ENCODE measurements at regions not wholly inside any gene's neighbourhood (a gene's known extent, or its start where the extent isn't known, plus 50 kb on each side); places are given as distances from the start of the nearest gene placed in this dataset.

DNA sequence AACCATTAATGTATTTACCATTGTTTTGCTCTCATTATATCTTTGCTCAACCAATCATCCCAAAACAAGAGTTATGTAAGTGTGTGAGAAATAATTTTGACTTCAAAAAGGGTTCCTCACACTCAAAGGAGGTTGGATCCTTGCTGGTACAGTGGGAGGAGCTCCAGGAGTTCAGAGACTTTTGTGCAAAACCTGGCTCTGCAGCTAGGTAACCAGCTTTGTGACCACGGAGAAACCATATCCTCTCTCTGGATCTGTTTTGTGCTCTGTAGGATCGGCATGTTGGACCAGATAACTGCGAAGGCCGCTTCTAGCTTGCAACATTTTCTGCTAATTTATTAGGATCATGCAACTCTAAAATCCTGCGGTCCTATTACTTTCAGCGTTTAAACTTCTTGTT lies 128.6 kb upstream of the LIPC start (continued):
- no peak for TF ChIP-seq ESRRA (IDR thresholded peaks at IDR 0.05; ENCODE audit: borderline replicate concordance, low read length)
- no peak for TF ChIP-seq BHLHE40 (IDR thresholded peaks at IDR 0.05; ENCODE audit: low read depth, low read length)
- no peak for TF ChIP-seq NR3C1 (IDR thresholded peaks at IDR 0.05)
- TF ChIP-seq, protein P1, sequence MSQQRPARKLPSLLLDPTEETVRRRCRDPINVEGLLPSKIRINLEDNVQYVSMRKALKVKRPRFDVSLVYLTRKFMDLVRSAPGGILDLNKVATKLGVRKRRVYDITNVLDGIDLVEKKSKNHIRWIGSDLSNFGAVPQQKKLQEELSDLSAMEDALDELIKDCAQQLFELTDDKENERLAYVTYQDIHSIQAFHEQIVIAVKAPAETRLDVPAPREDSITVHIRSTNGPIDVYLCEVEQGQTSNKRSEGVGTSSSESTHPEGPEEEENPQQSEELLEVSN (IDR thresholded peaks at IDR 0.05; ENCODE audit: borderline replicate concordance, low read depth) = no peak
- TF ChIP-seq EHF (CRISPR knock-in tag; IDR thresholded peaks at IDR 0.05) = no peak
- TF ChIP-seq, protein P2, sequence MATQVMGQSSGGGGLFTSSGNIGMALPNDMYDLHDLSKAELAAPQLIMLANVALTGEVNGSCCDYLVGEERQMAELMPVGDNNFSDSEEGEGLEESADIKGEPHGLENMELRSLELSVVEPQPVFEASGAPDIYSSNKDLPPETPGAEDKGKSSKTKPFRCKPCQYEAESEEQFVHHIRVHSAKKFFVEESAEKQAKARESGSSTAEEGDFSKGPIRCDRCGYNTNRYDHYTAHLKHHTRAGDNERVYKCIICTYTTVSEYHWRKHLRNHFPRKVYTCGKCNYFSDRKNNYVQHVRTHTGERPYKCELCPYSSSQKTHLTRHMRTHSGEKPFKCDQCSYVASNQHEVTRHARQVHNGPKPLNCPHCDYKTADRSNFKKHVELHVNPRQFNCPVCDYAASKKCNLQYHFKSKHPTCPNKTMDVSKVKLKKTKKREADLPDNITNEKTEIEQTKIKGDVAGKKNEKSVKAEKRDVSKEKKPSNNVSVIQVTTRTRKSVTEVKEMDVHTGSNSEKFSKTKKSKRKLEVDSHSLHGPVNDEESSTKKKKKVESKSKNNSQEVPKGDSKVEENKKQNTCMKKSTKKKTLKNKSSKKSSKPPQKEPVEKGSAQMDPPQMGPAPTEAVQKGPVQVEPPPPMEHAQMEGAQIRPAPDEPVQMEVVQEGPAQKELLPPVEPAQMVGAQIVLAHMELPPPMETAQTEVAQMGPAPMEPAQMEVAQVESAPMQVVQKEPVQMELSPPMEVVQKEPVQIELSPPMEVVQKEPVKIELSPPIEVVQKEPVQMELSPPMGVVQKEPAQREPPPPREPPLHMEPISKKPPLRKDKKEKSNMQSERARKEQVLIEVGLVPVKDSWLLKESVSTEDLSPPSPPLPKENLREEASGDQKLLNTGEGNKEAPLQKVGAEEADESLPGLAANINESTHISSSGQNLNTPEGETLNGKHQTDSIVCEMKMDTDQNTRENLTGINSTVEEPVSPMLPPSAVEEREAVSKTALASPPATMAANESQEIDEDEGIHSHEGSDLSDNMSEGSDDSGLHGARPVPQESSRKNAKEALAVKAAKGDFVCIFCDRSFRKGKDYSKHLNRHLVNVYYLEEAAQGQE (IDR thresholded peaks at IDR 0.05) = no peak

DNA sequence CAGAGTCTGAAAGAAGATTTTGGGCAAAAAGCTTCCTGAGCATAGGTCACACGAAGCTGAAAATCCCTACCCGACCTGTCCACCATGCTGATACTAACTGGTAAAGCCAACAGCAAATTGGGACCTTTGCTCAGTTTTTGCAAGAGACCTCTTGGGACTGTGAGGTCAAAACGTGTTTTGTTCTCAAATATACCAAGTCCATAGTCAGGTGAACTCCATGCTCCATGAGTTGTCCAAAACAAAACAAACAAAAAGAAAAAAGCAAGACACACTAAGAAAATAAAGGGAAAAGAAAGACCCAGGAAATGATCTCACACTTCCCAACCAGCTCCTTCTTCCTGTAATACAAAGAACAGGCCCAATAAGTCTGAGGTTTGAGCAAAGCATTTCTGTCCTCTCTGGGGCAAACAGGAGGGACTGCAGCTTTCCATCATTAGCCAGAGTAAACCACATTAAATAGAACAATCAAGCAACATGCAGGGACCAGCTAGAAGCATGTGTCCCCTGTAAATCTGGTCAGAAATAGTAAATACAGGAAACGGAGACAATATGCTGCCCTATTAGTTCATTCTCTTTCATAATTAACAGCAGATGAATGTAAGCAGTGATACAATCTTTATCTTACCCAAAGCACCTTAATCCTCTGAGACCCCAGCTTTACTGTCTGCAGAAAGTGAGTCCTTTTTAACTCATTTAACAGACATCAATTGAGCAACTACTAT lies 125.0 kb upstream of the LIPC start:
- Histone ChIP-seq H3K9me3 (no peaks in the 10 kb centered on the region), H3K4me1 (peaks cover 14% of the 10 kb centered on the region; the same call in 1 of the 3 replicates), H3K27ac (0 out of 6 replicates have a peak overlapping the region, but pooled peaks of 1 of the 2 experiments have one; percentile 5), H3K4me2 (no peak overlapping the region; the same call in 2 of the 3 replicates), H3K4me3 (no peak overlapping the region)
- no peak for FAIRE-seq
- ChIA-PET POLR2A (no interaction called here), CTCF (interaction anchor here (0.6 to 1.5 kb wide), 3 partner anchors 37 to 280 kb away, joined by 3 to 4 read pairs (median 4); no protein-coding TSS in a partner anchor)
- DNase-seq (ENCODE audit: low read depth in 1 of 2, low spot score in 1 of 2) = no peak
- no peak for TF ChIP-seq GATA3 (IDR thresholded peaks at IDR 0.05; ENCODE audit: borderline replicate concordance)
- no peak for TF ChIP-seq HDAC2 (IDR thresholded peaks at IDR 0.05)
- no peak for TF ChIP-seq POLR2AphosphoS2 (conservative IDR thresholded peaks at IDR 0.05; ENCODE audit: low read length)
- no peak for TF ChIP-seq ZFP36 (IDR thresholded peaks at IDR 0.05; ENCODE audit: borderline replicate concordance, partially characterized antibody)
- TF ChIP-seq, protein P3, sequence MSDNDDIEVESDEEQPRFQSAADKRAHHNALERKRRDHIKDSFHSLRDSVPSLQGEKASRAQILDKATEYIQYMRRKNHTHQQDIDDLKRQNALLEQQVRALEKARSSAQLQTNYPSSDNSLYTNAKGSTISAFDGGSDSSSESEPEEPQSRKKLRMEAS (IDR thresholded peaks at IDR 0.05) = no peak
- TF ChIP-seq RNF2 (IDR thresholded peaks at IDR 0.05; ENCODE audit: borderline replicate concordance, low read depth) = no peak
- TF ChIP-seq POLR2A (IDR thresholded peaks at IDR 0.05; ENCODE audit: low read length) = no peak
- 57% methylated on average over 4 of the region's 4 CpGs for WGBS (ENCODE audit: missing lambda C conversion rate)
- no peak for ATAC-seq

DNA sequence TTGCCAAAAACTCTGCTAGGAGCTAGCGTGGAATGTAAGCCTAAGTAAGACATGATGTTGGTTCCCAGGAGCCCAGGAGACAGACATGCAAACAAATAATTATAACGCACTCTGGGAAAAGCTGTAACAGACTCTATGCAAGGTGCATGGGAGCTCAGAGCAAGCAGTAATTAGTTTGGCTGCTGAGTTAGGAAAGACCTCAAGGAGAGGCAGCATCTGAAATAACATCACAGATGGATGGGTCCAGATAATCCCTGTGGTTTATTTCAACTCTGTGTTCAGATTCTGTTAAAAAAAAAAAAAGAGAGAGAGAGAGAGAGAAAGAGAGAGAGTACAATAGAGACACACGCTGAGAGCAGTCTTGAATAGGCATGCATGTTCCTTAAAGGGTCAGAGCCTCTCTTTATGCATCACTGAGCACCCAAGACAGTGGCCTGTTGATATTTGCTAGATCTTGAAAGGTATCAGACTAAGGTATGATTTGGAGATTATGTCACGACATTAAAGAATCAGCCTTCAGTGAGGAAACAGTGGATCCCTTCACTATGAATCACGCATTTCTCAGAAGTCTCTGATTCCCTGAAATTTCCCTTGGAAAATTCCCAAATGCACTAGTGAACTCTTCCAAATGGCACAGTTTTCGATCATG lies 124.4 kb upstream of the LIPC start:
- no peak overlapping the region for H3K4me3 ChIP-seq
- 0 out of 6 replicates have a peak, but pooled peaks of 1 of the 2 experiments have one; percentile 16 for ATAC-seq
- CTCF ChIA-PET = interaction anchor here (0.6 to 1.5 kb wide), 3 partner anchors 38 to 279 kb away, joined by 3 to 4 read pairs (median 4); no protein-coding TSS in a partner anchor
- no peak for DNase-seq (ENCODE audit: low read depth in 1 of 2, low spot score in 1 of 2)
- TF ChIP-seq, protein P4, sequence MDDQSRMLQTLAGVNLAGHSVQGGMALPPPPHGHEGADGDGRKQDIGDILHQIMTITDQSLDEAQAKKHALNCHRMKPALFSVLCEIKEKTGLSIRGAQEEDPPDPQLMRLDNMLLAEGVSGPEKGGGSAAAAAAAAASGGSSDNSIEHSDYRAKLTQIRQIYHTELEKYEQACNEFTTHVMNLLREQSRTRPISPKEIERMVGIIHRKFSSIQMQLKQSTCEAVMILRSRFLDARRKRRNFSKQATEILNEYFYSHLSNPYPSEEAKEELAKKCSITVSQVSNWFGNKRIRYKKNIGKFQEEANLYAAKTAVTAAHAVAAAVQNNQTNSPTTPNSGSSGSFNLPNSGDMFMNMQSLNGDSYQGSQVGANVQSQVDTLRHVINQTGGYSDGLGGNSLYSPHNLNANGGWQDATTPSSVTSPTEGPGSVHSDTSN (IDR thresholded peaks at IDR 0.05) = no peak
- TF ChIP-seq FOSL2 (IDR thresholded peaks at IDR 0.05) (no peak), FOSL2 (CRISPR knock-in tag; IDR thresholded peaks at IDR 0.05) (no peak), SREBF2 (IDR thresholded peaks at IDR 0.05) (no peak)
- no peak for FAIRE-seq
- no peaks in the 10 kb centered on the region for H3K9me3 ChIP-seq
- peaks cover 14% of the 10 kb centered on the region; the same call in 1 of the 3 replicates for H3K4me1 ChIP-seq
- WGBS (ENCODE audit: missing lambda C conversion rate) = 78% methylated on average over 6 of the region's 6 CpGs
- POLR2A ChIA-PET = no interaction called here
- 0 out of 3 replicates have a peak overlapping the region, but pooled peaks have one; percentile 0 for H3K4me2 ChIP-seq
- no peak overlapping the region for H3K27ac ChIP-seq
